ENCODE measurements at regions not wholly inside any gene's neighbourhood (a gene's known extent, or its start where the extent isn't known, plus 50 kb on each side); places are given as distances from the start of the nearest gene placed in this dataset.

DNA sequence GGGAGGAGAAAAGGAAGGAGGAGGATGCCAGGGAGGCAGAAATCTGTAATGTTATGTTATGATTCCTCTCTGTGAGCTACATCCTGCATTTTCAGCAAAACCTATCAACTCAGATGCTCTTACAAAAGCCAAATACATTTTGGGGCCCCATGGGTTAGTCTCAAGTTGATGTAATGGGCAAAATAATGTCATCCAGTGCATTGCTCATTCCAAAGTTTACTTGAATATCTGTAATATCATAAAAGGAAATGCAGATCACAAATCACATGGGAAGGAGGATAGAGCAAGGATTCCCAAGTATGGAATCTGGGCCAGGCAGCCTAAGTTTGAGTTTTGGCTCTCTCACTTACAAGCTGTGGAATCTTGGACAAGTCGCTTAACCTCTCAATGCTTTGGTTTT lies 74.9 kb upstream of the SOD3 start:
- no peak for TF ChIP-seq CTCF (IDR thresholded peaks at IDR 0.05; ENCODE audit: poor library complexity)
- TF ChIP-seq EZH2phosphoT487 (IDR thresholded peaks at IDR 0.05; ENCODE audit: low read depth, severe bottlenecking, unreplicated experiment) = no peak
- no peak for TF ChIP-seq EZH2 (IDR thresholded peaks at IDR 0.05; ENCODE audit: borderline replicate concordance)

All from hepatocyte (in vitro differentiated cells).